Muscle of back (tissue), 3 donors: ENCODE measurements at regions not wholly inside any gene's neighbourhood (a gene's known extent, or its start where the extent isn't known, plus 50 kb on each side); places are given as distances from the start of the nearest gene placed in this dataset.

ENCODE experiments used
- DNase-seq, 3 donors: peaks; one replicate each; pipeline versions ENCODE4 v3.0.0 to v3.0.0-alpha.2; 2013

DNA sequence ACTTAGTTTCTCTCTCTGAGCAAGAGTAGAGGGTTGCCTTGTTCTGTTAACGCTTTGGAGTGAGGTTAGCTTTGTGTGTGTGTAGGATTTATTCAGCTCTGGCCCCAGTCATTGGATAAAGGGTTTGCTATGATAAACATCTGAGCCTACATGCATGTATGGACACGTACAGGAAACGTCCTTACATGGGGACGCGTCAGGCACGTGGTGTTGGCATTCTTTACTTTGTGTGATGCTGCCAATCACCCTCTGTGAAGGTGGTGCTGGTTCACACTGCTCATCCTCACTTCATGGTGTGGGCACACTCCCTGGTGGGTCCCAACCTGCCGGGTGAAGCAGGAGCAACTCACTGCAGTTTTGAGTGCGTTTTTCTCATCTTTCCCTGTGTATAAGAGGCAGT lies 53.4 kb upstream of the CD93 start:
- DNase-seq: no peak

- no peak for DNase-seq
Measured at GRCh38 chr20:23138682-23139081, 52.6 kb upstream of the CD93 start.

DNA sequence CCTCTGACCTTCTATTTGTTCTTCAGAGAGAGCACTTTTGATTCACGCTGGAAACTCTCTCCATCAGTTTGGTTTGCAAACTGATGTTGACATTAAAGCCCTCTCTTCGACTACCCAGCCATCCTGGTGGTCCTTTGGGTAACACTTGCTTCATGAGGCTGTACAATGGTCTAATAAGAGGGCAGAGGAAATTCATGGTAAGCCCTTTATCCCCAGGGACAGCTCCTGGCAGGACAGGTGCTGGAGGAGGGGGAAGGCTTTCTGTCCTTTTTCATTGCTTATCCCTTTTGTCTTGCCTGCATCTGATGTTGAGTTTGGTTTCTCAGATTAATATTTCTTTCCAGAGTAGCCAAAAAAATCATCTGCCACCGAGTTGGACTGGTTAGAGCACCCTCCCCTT lies 52.1 kb upstream of the CD93 start:
- no peak for DNase-seq

GRCh38 chr20:23136893-23137745 lies 51.0 kb upstream of the CD93 start:
- DNase-seq: peak; percentile 52 to 68 (median 68)

GRCh38 chr20:23135449-23136420 lies 49.6 kb upstream of the CD93 start:
- no peak for DNase-seq
